Kidney (tissue), 13 donors: ENCODE measurements at regions not wholly inside any gene's neighbourhood (a gene's known extent, or its start where the extent isn't known, plus 50 kb on each side); places are given as distances from the start of the nearest gene placed in this dataset.

Source experiments
- DNase-seq, 5 donors: peaks; one replicate each; pipeline ENCODE4 v3.0.0-alpha.2; 2013 to 2020
- FAIRE-seq: peaks from 2 replicates; lab custom pipeline; 2012; peaks lifted over from hg19 to GRCh38; lab: Jason Lieb, UNC
- H3K27ac ChIP-seq, 2 donors: one replicate each; pipeline ENCODE4 v1.7.0; 2013; ENCODE audit warnings: low read depth in 2 of 2, low read length in 2 of 2, inconsistent platforms in 1 of 2
- H3K27me3 ChIP-seq: one replicate; pipeline ENCODE4 v1.7.1; 2013; ENCODE audit warnings: low read length, inconsistent platforms; ENCODE audit not compliant: control insufficient read depth, insufficient read depth
- H3K36me3 ChIP-seq, 3 donors: one replicate each; pipeline versions ENCODE4 v1.7.0 to v1.7.1; 2013; ENCODE audit warnings: low read length in 3 of 3, control low read depth in 1 of 3, inconsistent platforms in 1 of 3; ENCODE audit not compliant: insufficient read depth in 3 of 3, control insufficient read depth in 2 of 3
- H3K4me1 ChIP-seq, 3 donors: one replicate each; pipeline versions ENCODE4 v1.7.0 to v1.7.1; 2013; ENCODE audit warnings: low read length in 3 of 3, inconsistent platforms in 1 of 3, low read depth in 1 of 3; ENCODE audit not compliant: control insufficient read depth in 2 of 3, insufficient read depth in 2 of 3
- H3K4me3 ChIP-seq, 3 donors: one replicate each; pipeline versions ENCODE4 v1.7.0 to v1.8.1; 2013; ENCODE audit warnings: low read length in 3 of 3, control low read depth in 1 of 3, inconsistent platforms in 1 of 3
- H3K9ac ChIP-seq, 3 donors: one replicate each; pipeline versions ENCODE4 v1.7.0 to v1.7.1; 2013; ENCODE audit warnings: low read length in 3 of 3, control low read depth in 1 of 3, inconsistent platforms in 1 of 3
- H3K9me3 ChIP-seq, 3 donors: one replicate each; pipeline versions ENCODE4 v1.7.0 to v1.7.1; 2013; ENCODE audit warnings: low read length in 3 of 3, control low read depth in 1 of 3, inconsistent platforms in 1 of 3; ENCODE audit not compliant: control insufficient read depth in 2 of 3, insufficient read depth in 1 of 3
- CTCF ChIP-seq: IDR thresholded peaks from 3 replicates; pipeline ENCODE4 v1.5.1; 2012; ENCODE audit warnings: mild to moderate bottlenecking, moderate library complexity, borderline replicate concordance; ENCODE audit not compliant: insufficient read depth; ENCODE audit errors: extremely low read depth
- intact Hi-C: fragments of 100-400 bp; cut with DNase I; formaldehyde crosslinking; loops from one replicate; pipeline ENCODE4 v1.11.1; 2022
- donor health status: control.
- donor health status: control.
- donor health status: control.
- donor health status: control.
- donor health status: control.
- donor health status: DM: yes; HTN: yes; CAD: no.
- donor health status: Normal renal cell carcinoma (clear cell type).

GRCh38 chr2:18237298-18237697 lies 323.2 kb downstream of the RDH14 start:
- H3K4me3 ChIP-seq: no peak overlapping the region
- no peaks in the 10 kb centered on the region for H3K9me3 ChIP-seq
- DNase-seq: no peak
- intact Hi-C loops: no loop called here
- no peak overlapping the region for H3K27ac ChIP-seq
- no peak for FAIRE-seq
- TF ChIP-seq CTCF: no peak
- no peak overlapping the region for H3K9ac ChIP-seq
- H3K27me3 ChIP-seq: no peaks in the 10 kb centered on the region
- no peaks in the 10 kb centered on the region for H3K4me1 ChIP-seq
- H3K36me3 ChIP-seq: no peaks in the 10 kb centered on the region

- no peak overlapping the region for H3K27ac ChIP-seq
- no peaks in the 10 kb centered on the region for H3K4me1 ChIP-seq
- H3K4me3 ChIP-seq: no peak overlapping the region
- no peak for TF ChIP-seq CTCF
- FAIRE-seq (no peak), DNase-seq (peak in 2 of 5 donors; percentile 3 to 5)
- H3K9me3 ChIP-seq: no peaks in the 10 kb centered on the region
- intact Hi-C loops: no loop called here
- H3K36me3 ChIP-seq: no peaks in the 10 kb centered on the region
- no peak overlapping the region for H3K9ac ChIP-seq
- H3K27me3 ChIP-seq: no peaks in the 10 kb centered on the region
Observed at GRCh38 chr2:18232731-18233438, 327.6 kb downstream of the RDH14 start.

- no peaks in the 10 kb centered on the region for H3K36me3 ChIP-seq
- no peaks in the 10 kb centered on the region for H3K4me1 ChIP-seq
- no peak overlapping the region for H3K4me3 ChIP-seq
- H3K27me3 ChIP-seq: no peaks in the 10 kb centered on the region
- no peak for TF ChIP-seq CTCF
- no peak overlapping the region for H3K9ac ChIP-seq
- FAIRE-seq: no peak
- no peaks in the 10 kb centered on the region for H3K9me3 ChIP-seq
- no peak for DNase-seq
- intact Hi-C loops: no loop called here
- H3K27ac ChIP-seq: no peak overlapping the region
Observed at GRCh38 chr2:18230668-18231067, 329.8 kb downstream of the RDH14 start.

GRCh38 chr2:18219676-18220075 lies 340.8 kb downstream of the RDH14 start:
- Histone ChIP-seq H3K4me1 (no peaks in the 10 kb centered on the region), H3K9ac (no peak overlapping the region), H3K4me3 (no peak overlapping the region), H3K27ac (no peak overlapping the region), H3K36me3 (no peaks in the 10 kb centered on the region), H3K9me3 (no peaks in the 10 kb centered on the region), H3K27me3 (no peaks in the 10 kb centered on the region)
- FAIRE-seq (no peak), DNase-seq (no peak)
- no peak for TF ChIP-seq CTCF
- intact Hi-C loops: no loop called here
